AG08396 (cell line): ENCODE measurements at regions not wholly inside any gene's neighbourhood (a gene's known extent, or its start where the extent isn't known, plus 50 kb on each side); places are given as distances from the start of the nearest gene placed in this dataset.
A peak's percentile ranks its signal among the peaks of the same experiment; 100 is the strongest.
"Not testable (repeated sequence)": the region's sequence is repeated elsewhere in the genome, so short reads cannot be mapped to it uniquely, and the experiment has no call there.

Experiments
- DNase-seq: peaks from one replicate; pipeline ENCODE4 v3.0.0; 2012; ENCODE audit warnings: low spot score, mixed read lengths

GRCh38 chr12:46084666-46085631, 94.6 kb upstream of the SCAF11 start:
- DNase-seq: no peak

GRCh38 chr12:46082490-46083200, 92.3 kb upstream of the SCAF11 start:
- no peak for DNase-seq

- no peak for DNase-seq
Observed at GRCh38 chr12:46073321-46073720, 82.9 kb upstream of the SCAF11 start.

GRCh38 chr12:46071769-46072624, 81.6 kb upstream of the SCAF11 start:
- peak; percentile 83 for DNase-seq

GRCh38 chr12:46071335-46071734, 81.0 kb upstream of the SCAF11 start:
- DNase-seq: no peak

- no peak for DNase-seq
Observed at GRCh38 chr12:46067094-46067493, 76.7 kb upstream of the SCAF11 start.

- no peak for DNase-seq
Observed at GRCh38 chr12:46065412-46066166, 75.2 kb upstream of the SCAF11 start.

- no peak for DNase-seq
Observed at GRCh38 chr12:46064548-46064947, 74.2 kb upstream of the SCAF11 start.

GRCh38 chr12:46058697-46059096, 68.3 kb upstream of the SCAF11 start:
- not testable (repeated sequence) for DNase-seq

GRCh38 chr12:46050805-46051204, 60.4 kb upstream of the SCAF11 start:
- no peak for DNase-seq

GRCh38 chr12:46049665-46050064, 59.3 kb upstream of the SCAF11 start:
- DNase-seq: no peak

- DNase-seq: no peak
Observed at GRCh38 chr12:46046436-46046835, 56.1 kb upstream of the SCAF11 start.

- no peak for DNase-seq
Observed at GRCh38 chr12:46043972-46044520, 53.7 kb upstream of the SCAF11 start.
